Stimulated activated CD4-positive, alpha-beta T cell treated with anti-CD3 and anti-CD28 coated beads, TNF-alpha, amount 100 ng/mL, for 48 hours (primary cell): ENCODE measurements at regions not wholly inside any gene's neighbourhood (a gene's known extent, or its start where the extent isn't known, plus 50 kb on each side); places are given as distances from the start of the nearest gene placed in this dataset.

ENCODE experiments used
- DNase-seq, 3 donors: peaks; one replicate each; pipeline ENCODE4 v3.0.0-alpha.2; 2020; ENCODE audit warnings: low read depth in 3 of 3

- DNase-seq = no peak
Observed at GRCh38 chr11:15535414-15535813, 420.7 kb downstream of the INSC start.

DNA sequence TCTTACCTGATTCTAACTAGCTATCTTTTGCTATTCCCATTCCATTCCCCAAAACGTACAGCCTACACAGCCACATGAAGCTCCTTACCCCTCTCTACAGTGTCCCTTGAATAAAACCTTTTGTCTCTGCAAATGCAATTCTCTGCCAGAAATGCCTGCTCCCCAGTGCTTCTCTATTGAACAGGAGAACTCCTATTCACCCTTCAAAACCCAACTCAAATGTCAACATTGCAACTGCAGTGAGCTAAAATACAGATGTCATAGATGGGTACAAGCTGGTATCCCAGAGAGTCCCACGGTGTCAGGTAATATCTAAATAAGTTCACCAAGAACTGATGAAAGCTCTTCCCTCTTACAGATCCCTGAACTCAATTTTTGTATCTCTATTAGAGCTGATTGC is 421.7 kb downstream of the INSC start:
- no peak for DNase-seq

GRCh38 chr11:15539645-15540044 is 424.9 kb downstream of the INSC start:
- DNase-seq = no peak

DNA sequence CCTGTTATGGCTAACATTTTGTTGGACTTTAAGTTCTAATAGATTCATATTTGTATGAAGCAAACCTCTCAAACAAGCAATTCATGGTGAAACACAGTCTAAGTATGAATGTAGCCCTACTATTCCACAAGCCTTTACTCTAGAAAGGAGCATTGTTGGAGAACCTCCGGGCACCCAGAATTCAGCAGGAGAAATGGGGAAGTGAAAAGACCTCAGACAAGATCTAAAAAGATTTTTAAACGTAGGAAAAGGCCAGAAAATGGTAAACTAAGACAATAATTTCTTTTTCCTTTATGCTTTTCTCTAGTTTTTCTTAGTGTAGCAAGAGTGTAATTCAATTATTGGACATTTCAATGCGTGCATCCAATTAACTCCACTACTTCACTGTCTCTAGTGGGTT is 426.4 kb downstream of the INSC start:
- DNase-seq = no peak

GRCh38 chr11:15544353-15544752 is 429.6 kb downstream of the INSC start:
- no peak for DNase-seq

DNA sequence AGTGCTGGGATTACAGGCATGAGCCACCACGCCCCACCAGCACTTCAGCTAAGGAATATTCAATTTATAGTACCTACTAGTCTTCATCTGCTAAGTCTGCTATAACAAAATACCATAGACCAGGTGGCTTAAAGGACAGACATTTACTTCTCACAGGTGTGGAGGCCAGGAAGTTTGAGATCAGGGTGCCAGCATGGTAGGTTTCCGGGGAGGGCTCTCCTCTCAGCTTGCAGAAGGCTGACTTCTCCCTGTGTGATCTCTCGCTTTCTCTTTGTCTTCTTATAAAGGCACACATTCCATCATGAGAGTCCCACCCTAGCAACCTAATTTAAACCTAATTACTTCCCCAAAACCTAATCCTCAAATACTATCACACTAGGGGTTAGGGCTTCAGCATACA is 433.0 kb downstream of the INSC start:
- no peak for DNase-seq

- no peak for DNase-seq
Observed at GRCh38 chr11:15551901-15552851, 437.5 kb downstream of the INSC start.

DNA sequence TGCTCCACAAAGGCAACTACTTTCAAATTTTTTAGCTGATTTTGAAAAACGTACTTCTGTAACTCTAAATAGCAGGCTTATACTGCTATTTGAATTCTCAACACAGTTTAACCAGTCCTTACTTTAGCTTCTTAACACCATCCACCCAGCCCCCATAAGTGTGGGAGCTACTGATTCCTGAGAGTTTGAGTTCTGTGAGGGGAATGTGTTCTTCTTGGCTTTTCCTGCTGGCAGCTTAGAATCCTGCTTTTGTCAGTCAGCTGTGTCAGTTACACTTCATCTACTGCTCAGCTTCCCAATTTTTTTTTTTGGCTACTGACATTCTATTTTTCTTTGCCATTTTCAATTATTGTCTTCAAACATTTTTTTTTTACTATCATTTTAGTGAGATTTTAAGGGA is 440.4 kb downstream of the INSC start:
- DNase-seq = no peak

DNA sequence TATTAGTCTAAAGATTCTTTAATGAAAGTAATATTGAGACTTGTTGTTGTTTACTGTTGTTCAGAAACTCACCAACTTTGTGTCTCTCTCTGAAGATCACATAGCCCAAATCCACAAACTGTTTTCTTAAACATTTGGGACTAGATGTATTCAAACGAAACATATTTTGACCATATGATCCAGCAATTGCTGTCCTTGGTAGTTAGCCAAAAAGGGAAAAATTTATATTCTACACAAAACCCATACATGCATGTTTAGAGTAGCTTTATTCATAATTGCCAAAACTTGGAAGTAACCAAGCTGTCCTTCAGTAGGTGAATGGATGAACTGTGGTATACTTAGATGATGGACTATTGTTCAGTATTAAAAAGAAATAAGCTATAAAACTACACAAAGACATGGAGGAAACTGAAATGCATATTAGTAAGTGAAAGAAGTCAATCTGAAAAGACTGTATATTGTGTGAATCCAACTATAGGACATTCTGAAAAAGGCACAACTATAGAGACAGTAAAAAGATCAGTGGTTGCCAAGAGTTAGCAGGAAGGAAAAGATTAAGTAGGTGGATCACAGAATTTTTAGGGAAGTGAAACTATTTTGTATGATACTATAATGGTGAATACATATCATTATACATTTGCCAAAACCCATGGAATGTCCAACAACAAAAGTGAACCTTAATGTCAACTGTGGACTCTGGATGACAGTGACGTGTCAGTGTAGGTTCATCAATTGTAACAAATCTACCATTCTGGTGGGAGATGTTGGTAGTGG is 442.9 kb downstream of the INSC start:
- DNase-seq = no peak

DNA sequence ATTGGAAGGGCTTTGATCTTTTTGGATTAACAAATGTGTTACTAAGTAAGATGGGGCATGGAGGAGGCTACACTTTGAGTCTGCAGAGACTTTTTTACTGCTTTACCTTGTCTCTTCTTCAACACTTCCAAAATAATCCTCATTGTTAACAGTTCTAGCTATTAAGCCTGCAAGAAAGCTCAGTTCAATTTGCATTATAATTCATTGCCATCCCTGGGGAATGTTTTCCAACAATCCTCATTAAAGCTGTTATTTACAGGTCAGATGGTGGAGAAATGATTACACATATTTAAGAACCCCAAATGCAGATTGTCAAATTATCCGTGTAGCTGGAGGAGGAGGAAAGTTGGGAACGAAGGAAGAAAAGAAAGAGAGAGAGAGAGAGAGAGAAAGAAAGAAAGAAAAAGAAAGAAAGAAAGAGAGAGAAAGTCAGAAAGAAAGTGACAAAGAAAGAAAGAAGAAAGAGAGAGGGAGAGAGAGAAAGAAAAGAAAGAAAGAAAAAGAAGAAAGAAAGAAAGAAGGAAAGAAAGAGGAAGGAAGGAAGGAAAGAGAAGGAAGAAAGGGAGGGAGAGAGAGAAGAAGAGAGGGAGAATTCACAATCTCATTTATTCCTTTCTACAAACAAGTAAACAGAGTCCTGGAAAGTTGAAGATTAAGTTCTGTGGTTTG is 443.9 kb downstream of the INSC start:
- DNase-seq = no peak

- DNase-seq = no peak
Observed at GRCh38 chr11:15560689-15561467, 446.2 kb downstream of the INSC start.

DNA sequence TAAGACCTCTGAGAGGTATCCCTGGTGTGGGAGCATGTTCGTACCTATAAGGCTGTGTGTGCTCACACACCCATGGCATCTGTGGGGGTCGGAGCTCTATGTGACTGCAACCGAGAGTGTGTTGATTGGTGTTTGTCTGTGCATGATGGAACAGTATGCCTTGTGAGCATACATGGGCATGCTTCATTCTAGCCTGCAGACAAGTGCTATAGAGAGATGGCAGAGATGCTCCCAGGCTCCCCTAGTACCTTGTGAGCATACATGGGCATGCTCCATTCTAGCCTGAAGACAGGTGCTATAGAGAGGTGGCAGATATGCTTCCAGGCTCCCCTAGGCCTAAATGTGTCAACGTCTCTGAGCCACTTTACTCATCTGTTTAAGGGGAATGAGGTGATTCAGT is 447.5 kb downstream of the INSC start:
- DNase-seq = no peak

- no peak for DNase-seq
Observed at GRCh38 chr11:15563054-15563453, 448.3 kb downstream of the INSC start.

DNA sequence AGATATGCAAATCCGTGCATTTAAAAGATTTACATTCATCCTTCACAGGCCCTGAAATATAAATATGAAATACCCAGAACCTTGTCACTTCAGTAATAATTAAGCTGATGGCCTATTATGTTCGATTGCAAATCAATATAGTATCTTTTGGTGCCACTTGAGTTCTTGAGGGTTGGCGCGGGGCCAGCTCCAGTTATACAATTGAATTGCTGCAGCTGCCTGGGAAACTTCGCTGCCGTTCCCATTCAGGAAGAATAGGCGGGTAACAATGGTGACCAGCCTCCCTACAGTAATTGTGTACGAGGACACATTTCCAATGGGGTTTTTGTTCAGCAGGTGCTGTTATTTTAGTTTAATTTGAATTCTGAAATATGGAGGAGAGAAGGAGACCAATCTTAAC is 451.2 kb downstream of the INSC start:
- DNase-seq = no peak

- no peak for DNase-seq
Observed at GRCh38 chr11:15568440-15568839, 453.7 kb downstream of the INSC start.

DNA sequence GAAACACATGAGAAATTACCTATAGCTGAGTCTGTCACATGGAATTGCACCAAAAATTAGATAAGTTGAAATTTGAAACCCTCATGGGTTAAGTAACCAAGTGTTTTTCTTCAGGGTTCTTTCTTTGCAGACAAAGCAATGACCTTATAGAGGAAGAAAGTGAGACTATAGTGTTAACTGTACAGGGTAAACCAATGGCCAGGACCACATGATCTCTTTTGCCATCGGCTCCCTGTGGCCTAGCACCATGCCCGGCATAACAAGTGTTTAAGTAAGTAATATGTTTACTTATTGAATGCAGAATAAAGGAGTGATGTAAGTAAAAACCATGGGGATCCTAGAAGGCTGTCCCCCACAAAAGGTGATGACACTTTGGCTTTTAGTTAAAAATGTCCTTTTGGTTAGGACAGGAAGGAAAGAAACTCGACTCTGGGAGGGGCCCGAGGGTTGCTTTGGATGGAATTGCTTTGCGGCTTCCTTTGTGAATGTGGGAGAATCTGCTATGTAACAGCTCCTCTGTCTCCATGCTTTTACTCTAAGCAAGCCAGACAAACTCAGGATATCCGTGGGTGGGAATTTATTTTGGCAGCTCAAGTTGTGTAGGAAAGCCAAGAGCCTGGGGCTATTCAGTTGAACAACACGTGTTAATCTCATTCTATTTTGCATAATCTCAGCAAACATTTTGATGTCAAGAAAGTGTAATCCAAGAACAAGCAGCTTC is 454.7 kb downstream of the INSC start:
- no peak for DNase-seq

DNA sequence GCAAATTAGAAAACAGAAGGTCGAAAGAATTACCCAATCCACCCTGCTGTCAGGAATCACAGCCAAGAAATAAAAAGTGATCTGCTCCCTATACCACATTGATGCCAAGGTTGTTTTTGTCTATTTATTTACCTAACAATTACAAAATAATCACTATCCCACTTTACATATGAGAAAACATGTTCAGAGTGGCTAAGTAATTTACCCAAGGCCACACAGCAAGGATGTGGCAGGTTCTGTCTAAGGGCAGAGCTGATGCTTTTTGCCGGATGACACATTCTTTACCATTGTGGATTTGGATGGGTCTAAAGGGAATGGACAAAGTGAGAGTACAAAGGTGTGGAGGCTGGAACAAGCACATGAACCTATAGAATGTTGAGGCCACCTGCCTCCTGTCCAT is 460.7 kb downstream of the INSC start:
- no peak for DNase-seq

DNA sequence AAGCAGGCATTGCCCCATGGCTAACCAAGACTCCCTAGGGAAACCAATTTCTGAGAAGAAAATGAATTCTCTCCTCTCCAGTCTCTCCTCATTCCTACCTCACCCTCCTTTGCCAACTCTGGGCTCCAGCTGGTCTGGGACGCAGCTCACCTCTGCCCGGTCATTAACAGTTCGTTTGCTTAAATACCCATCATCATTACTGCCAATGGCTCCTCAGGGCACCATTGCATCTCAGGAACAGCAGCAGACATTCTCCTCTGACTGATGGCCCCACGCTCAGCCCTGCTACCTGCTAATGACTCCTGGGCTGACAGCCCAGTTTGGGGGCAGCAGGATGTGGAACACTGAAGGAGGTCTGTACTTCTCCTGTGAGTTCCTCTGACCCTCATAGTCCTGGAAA is 462.0 kb downstream of the INSC start:
- DNase-seq = no peak

- DNase-seq = no peak
Observed at GRCh38 chr11:15577519-15577918, 462.8 kb downstream of the INSC start.

- no peak for DNase-seq
Observed at GRCh38 chr11:15579287-15580001, 464.7 kb downstream of the INSC start.
